ENCODE measurements at regions not wholly inside any gene's neighbourhood (a gene's known extent, or its start where the extent isn't known, plus 50 kb on each side); places are given as distances from the start of the nearest gene placed in this dataset.
"Not testable (repeated sequence)": the region's sequence is repeated elsewhere in the genome, so short reads cannot be mapped to it uniquely, and the experiment has no call there.

DNA sequence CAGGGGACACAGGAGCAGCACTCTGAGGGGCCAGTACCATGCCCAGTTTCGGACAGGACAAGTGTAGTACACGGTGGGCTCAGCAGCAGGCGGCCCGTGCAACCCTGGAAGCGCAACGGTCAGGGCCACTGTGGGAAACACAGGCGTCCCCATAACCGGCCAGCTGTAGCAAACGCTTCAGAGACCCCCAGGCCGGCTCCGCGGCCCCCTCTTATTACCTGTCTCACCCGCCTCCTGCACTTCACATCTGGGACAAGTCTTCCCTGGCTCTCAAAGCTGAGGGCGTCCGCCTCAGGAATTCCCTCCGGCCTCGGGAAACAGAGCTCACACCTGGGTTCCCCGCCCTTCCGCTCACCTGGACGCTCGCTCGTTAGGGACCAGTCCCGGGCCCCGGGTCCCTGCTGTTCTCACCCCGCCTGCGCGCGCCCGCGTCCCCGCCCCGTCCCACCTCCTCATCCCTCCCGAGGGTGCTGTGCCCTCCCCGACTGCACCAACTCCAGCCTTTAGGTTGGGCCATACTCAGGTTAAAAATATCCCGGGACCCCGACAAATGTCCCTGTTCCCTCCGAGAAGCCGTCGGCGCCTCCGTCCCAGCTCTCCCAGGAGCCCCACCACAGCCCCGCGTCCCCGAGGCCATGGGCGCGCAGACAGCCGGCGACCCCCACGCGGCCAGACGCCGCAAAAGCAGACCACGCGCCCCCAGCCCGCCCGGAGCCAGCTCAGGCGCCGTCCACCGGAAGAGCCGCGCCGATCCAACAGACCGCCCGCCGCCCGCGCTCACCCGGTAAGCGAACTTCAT is 5367.3 kb upstream of the TPTE start:
- no CpG with 5 or more reads among the region's 69 CpGs for WGBS, 2 donors
- peak overlapping the region in 1 of 2 donors; percentile 52 for H3K4me3 ChIP-seq
- DNase-seq; H3K27ac ChIP-seq; H3K4me1 ChIP-seq; H3K27me3 ChIP-seq; H3K36me3 ChIP-seq (ENCODE audit: low read depth, missing control alignments); intact Hi-C loops (cut with DNase I; ENCODE audit: low total_unique reads); H3K9me3 ChIP-seq: not testable (repeated sequence)

DNA sequence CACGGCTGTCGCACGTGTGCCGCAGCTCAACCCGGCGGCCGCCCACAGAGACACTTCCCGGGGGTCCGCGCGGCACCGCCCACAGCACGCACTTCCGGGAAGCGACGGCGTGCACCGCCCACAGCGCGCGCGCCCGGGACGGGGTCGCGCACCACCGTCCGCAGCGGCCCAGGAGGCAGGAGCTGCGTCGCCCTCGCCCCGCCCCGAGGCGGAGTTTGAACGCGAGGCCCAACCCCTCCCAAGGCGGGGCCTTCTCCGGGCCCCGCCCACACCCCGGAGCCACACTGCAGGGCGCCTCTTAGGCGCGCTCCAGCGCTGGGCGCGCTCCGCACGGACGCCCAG is 5366.8 kb upstream of the TPTE start:
- H3K4me1 ChIP-seq; intact Hi-C loops (cut with DNase I; ENCODE audit: low total_unique reads); H3K36me3 ChIP-seq (ENCODE audit: low read depth, missing control alignments); H3K9me3 ChIP-seq; H3K27me3 ChIP-seq; H3K27ac ChIP-seq: not testable (repeated sequence)
- WGBS, 2 donors: no CpG with 5 or more reads among the region's 50 CpGs
- peak overlapping the region in 1 of 2 donors; percentile 52 for H3K4me3 ChIP-seq
- peak; percentile 90 for DNase-seq

DNA sequence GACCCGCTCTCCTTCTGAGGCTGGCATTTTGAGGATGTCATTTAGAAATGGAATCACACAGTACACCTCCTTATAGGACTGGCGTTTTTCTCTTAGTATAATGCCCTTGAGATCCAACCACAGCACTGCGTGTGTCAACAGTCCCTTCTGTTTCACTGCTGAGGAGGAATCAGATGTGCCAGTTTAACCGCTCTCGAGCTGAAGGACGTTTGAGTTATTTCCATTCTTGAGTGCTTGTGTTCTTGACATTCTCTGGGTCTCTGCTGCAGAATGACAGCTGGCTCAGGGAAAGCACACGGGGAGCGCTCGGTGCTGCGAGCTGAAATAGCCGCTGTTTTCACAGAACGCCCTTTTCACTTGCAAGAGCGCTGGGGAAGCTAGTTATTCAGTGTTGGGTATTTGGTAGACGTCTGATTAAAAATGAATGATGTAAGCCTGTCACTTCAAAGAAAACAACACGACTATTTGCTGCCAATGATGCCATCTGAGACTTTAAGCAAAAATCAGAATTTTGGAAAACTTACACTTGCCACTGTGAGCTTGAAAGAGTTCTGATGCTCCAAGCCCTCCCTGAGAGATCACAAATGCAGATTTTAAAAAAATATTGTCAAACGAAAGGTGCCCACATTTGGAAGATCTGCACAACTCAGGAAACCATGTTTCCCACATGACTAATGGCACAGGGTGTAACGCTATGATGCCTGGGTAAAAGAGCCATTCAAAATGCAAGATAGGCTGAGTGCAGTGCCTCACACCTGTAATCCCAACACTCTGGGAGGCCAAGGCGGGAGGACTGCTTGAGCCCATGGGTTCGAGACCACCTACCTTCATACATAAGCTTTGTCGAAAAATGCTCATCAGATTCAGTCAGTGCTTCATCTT is 5358.4 kb upstream of the TPTE start:
- H3K4me1 ChIP-seq; H3K27ac ChIP-seq; H3K9me3 ChIP-seq; H3K27me3 ChIP-seq; H3K4me3 ChIP-seq; intact Hi-C loops (cut with DNase I; ENCODE audit: low total_unique reads); DNase-seq; H3K36me3 ChIP-seq (ENCODE audit: low read depth, missing control alignments): not testable (repeated sequence)
- WGBS, 2 donors: no CpG with 5 or more reads among the region's 20 CpGs

DNA sequence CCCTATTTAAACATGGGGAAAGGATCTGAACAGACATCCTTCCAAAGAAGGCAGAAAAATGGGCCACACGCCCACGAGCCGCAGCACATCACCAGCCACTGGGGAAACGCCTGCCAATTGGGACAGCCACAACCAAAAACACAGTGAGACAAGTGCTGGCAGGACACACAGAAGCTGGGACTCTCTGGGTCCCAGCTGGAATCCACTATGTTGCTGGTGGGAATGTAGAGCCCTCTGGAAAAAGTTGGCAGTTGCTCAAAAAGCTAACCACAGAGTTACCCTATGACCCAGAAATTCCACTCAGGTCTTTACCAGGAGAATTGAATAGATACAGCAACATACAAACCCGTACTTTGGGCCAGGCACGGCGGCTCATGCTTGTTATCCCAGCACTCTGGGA is 5355.6 kb upstream of the TPTE start:
- H3K27me3 ChIP-seq; H3K27ac ChIP-seq; H3K9me3 ChIP-seq; H3K36me3 ChIP-seq (ENCODE audit: low read depth, missing control alignments); intact Hi-C loops (cut with DNase I; ENCODE audit: low total_unique reads); H3K4me3 ChIP-seq; DNase-seq; H3K4me1 ChIP-seq: not testable (repeated sequence)
- WGBS, 2 donors: no CpG with 5 or more reads among the region's 7 CpGs
